ENCODE measurements at regions not wholly inside any gene's neighbourhood (a gene's known extent, or its start where the extent isn't known, plus 50 kb on each side); places are given as distances from the start of the nearest gene placed in this dataset.

- peaks cover 16% of the 10 kb centered on the region for H3K9me3 Mint-ChIP-seq (ENCODE audit: unreplicated experiment)
- H3K4me1 Mint-ChIP-seq (ENCODE audit: unreplicated experiment): no peaks in the 10 kb centered on the region
- H3K27me3 Mint-ChIP-seq (ENCODE audit: unreplicated experiment): no peaks in the 10 kb centered on the region
- H3K27ac Mint-ChIP-seq (ENCODE audit: unreplicated experiment): no peak overlapping the region
- H3K4me3 Mint-ChIP-seq (ENCODE audit: unreplicated experiment): no peak overlapping the region
- no peaks in the 10 kb centered on the region for H3K36me3 Mint-ChIP-seq (ENCODE audit: unreplicated experiment)
- no peak for DNase-seq (ENCODE audit: extremely low spot score, unreplicated experiment)
- TF ChIP-seq CTCF (IDR thresholded peaks at IDR 0.05): no peak
Measured at GRCh38 chr11:127393460-127393997, 393.0 kb upstream of the KIRREL3 start.

- no peak overlapping the region for H3K4me3 Mint-ChIP-seq (ENCODE audit: unreplicated experiment)
- no peak overlapping the region for H3K27ac Mint-ChIP-seq (ENCODE audit: unreplicated experiment)
- H3K36me3 Mint-ChIP-seq (ENCODE audit: unreplicated experiment): no peaks in the 10 kb centered on the region
- peaks cover 16% of the 10 kb centered on the region for H3K9me3 Mint-ChIP-seq (ENCODE audit: unreplicated experiment)
- no peaks in the 10 kb centered on the region for H3K27me3 Mint-ChIP-seq (ENCODE audit: unreplicated experiment)
- TF ChIP-seq CTCF (IDR thresholded peaks at IDR 0.05): no peak
- DNase-seq (ENCODE audit: extremely low spot score, unreplicated experiment): no peak
- H3K4me1 Mint-ChIP-seq (ENCODE audit: unreplicated experiment): no peaks in the 10 kb centered on the region
Measured at GRCh38 chr11:127392575-127392974, 392.0 kb upstream of the KIRREL3 start.

- no peak overlapping the region for H3K27ac Mint-ChIP-seq (ENCODE audit: unreplicated experiment)
- H3K4me1 Mint-ChIP-seq (ENCODE audit: unreplicated experiment): no peaks in the 10 kb centered on the region
- no peak for TF ChIP-seq CTCF (IDR thresholded peaks at IDR 0.05)
- H3K9me3 Mint-ChIP-seq (ENCODE audit: unreplicated experiment): peaks cover 7% of the 10 kb centered on the region
- no peaks in the 10 kb centered on the region for H3K36me3 Mint-ChIP-seq (ENCODE audit: unreplicated experiment)
- no peaks in the 10 kb centered on the region for H3K27me3 Mint-ChIP-seq (ENCODE audit: unreplicated experiment)
- no peak for DNase-seq (ENCODE audit: extremely low spot score, unreplicated experiment)
- H3K4me3 Mint-ChIP-seq (ENCODE audit: unreplicated experiment): no peak overlapping the region
Measured at GRCh38 chr11:127390465-127390864, 389.9 kb upstream of the KIRREL3 start.

GRCh38 chr11:127385071-127385470 is 384.5 kb upstream of the KIRREL3 start:
- H3K27ac Mint-ChIP-seq (ENCODE audit: unreplicated experiment): no peak overlapping the region
- no peaks in the 10 kb centered on the region for H3K9me3 Mint-ChIP-seq (ENCODE audit: unreplicated experiment)
- H3K27me3 Mint-ChIP-seq (ENCODE audit: unreplicated experiment): no peaks in the 10 kb centered on the region

GRCh38 chr11:127383026-127383425 is 382.5 kb upstream of the KIRREL3 start:
- Mint-ChIP-seq H3K4me3 (ENCODE audit: unreplicated experiment) (no peak overlapping the region), H3K36me3 (ENCODE audit: unreplicated experiment) (no peaks in the 10 kb centered on the region), H3K27ac (ENCODE audit: unreplicated experiment) (no peak overlapping the region), H3K4me1 (ENCODE audit: unreplicated experiment) (no peaks in the 10 kb centered on the region), H3K27me3 (ENCODE audit: unreplicated experiment) (no peaks in the 10 kb centered on the region), H3K9me3 (ENCODE audit: unreplicated experiment) (no peaks in the 10 kb centered on the region)
- DNase-seq (ENCODE audit: extremely low spot score, unreplicated experiment): no peak
- no peak for TF ChIP-seq CTCF (IDR thresholded peaks at IDR 0.05)

More at GRCh38 chr11:127385071-127385470, 384.5 kb upstream of the KIRREL3 start:
- Mint-ChIP-seq H3K4me3 (ENCODE audit: unreplicated experiment) (no peak overlapping the region), H3K4me1 (ENCODE audit: unreplicated experiment) (no peaks in the 10 kb centered on the region), H3K36me3 (ENCODE audit: unreplicated experiment) (no peaks in the 10 kb centered on the region)
- DNase-seq (ENCODE audit: extremely low spot score, unreplicated experiment): no peak
- TF ChIP-seq CTCF (IDR thresholded peaks at IDR 0.05): no peak

Data from osteocyte (in vitro differentiated cells).